ENCODE measurements at regions not wholly inside any gene's neighbourhood (a gene's known extent, or its start where the extent isn't known, plus 50 kb on each side); places are given as distances from the start of the nearest gene placed in this dataset.

DNA sequence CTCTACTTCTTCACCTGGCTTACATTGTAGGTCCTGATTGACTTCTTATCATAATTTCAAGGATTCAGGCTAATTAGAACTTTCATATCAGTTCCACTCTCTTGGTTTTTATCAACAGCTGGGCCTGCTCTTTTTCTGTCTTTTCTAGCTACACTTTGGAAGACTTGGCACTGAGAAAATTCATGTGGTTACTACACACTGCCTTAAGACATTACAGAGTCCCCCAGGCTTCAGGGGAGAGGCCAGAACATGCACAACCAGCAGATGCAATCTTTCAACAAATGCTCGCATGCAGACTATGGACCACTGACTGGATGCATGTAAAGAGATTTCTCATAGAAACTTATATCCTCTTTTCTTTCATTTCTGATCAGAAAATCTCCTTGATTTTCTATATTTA lies 423.5 kb downstream of the TUSC7 start:
- DNase-seq, result no peak

DNA sequence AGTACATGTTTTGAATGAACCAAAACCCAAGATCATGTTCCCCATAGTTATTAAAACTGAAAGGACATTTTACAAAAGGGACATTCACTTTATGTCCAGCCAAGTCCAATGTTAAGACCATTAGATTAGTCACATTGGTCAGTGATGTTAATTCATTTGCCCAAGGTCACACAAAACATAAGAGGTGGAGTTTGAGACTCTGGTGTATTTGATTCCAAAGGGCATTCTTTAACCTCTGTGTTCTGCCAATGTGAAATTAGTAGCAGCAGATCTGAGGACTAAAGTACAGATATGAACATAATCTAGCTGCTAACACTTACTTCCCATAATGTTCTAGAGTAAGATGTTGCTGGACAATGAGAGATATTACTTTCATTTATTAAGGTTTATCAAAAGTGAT lies 425.6 kb downstream of the TUSC7 start:
- no peak for DNase-seq

DNA sequence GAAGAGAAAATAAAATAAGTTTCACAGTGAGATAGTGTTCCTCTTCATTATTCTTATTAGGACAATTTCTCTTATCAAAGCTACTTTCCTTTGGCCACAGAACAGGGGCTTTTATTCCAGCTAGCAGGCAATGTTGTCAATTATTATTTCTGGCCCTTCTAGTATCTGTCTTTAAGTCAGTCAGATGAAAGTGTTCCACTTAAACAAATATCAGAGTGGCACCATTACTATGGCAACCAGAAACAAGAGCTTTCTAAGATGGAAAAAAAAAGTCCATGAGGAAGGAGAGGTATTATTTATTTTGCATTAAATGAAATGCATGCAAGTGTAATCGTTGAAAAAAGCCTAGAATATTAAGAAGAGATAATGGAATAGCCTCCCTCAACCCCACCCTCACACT lies 426.4 kb downstream of the TUSC7 start:
- DNase-seq, result no peak

- DNase-seq, result no peak
These were observed 427.5 kb downstream of the TUSC7 start for GRCh38 chr3:117137065-117137464.

DNA sequence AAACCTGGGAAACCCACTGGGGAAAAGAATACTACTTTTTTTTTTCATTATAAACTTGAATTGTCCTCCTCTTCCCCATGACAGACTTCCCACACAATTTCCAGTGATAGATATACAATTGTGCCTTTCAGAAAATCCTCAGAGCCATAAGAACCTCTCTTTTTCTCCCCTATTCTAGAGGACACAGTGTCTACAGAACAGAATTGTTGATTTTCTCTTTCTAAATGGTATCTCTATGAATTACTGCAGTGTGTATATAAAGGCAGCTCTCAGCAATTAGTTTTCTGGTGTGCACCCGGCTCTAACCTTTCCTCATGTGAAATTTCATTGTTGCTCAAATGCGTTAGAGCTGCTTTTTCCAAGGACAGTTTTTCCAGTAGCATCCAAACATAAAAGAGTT lies 430.1 kb downstream of the TUSC7 start:
- DNase-seq, result no peak

DNA sequence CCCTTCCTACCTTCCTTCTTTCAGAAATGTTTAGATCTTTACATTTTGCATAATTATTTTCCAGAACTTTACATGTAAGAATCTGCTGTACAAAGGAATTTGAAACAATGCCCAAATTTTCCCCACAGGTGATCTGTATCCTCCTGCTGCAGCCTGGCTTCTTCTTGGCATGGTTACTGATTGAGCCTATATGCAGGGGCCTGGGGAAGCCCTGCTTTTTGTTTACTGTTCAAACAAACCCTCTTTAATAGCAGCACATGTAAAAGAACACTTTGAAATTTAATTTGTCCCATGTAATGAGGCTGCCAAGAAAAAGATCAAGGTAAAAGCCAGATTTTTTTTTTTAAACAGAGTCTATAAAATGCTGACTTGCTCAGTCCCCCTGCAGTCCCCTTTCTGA lies 432.2 kb downstream of the TUSC7 start:
- no peak for DNase-seq

DNA sequence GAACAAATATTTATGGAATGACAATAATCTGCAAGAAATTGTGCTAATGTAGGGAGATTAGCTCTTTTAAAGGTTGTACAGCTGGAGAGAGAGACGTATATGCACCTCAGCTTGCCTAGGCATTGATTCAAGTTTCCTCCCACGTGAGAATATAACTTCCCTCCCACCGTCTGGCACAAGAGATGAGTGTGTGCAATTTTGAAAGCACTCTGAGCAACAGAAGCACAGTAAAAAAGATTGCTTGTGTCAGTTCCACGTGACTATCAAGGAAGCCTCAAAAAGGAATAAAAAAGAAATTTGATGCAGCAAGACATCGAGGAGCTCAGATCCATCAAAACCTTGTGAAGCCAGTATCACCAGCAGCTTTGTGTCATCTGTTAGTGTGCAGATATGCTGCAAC lies 435.3 kb downstream of the TUSC7 start:
- DNase-seq, result no peak

GRCh38 chr3:117145677-117146076 lies 436.1 kb downstream of the TUSC7 start:
- no peak for DNase-seq

- no peak for DNase-seq
These were observed 437.0 kb downstream of the TUSC7 start for GRCh38 chr3:117146571-117146970.

DNA sequence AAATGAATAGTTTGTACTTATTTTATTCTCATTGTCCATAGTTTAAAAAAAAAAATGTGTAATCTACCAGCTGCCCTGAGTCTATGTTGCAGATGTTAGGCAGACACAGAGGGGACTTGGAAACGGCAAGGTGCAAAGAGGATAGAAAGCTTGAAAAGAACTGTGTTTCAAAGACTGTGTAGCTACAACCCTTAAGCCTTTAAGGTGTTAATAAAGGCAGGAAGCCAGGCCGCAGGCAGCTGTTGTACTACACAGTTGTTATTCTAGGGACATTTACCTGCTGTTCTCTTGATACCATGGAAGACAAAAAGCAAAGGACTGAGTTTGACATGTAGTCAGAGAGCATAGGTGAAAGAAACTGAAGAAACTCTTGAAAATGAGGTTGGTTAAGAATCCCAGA lies 440.0 kb downstream of the TUSC7 start:
- DNase-seq, result no peak

DNA sequence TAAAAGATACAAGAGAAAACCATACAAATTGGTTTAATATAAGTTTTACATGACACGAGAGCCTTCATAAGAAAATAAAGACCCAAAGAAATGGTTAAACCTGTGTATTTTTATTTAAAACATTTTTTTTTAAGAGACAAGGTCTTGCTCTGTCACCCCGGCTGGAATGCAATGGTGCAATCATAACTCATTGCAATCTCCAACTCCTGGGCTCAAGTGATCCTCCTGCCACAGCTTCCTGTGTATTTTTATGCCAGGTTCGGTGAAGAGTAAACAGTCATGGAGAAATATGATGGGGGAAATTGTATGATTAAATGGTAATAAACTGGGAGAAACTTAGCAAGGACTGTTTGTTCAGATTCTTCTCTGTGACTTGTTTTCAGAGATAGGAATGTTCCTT lies 441.0 kb downstream of the TUSC7 start:
- DNase-seq, result no peak

- no peak for DNase-seq
These were observed 450.6 kb downstream of the TUSC7 start for GRCh38 chr3:117160176-117160575.

- DNase-seq, result no peak
These were observed 452.2 kb downstream of the TUSC7 start for GRCh38 chr3:117161816-117162215.

- DNase-seq, result no peak
These were observed 455.6 kb downstream of the TUSC7 start for GRCh38 chr3:117165176-117165575.

DNA sequence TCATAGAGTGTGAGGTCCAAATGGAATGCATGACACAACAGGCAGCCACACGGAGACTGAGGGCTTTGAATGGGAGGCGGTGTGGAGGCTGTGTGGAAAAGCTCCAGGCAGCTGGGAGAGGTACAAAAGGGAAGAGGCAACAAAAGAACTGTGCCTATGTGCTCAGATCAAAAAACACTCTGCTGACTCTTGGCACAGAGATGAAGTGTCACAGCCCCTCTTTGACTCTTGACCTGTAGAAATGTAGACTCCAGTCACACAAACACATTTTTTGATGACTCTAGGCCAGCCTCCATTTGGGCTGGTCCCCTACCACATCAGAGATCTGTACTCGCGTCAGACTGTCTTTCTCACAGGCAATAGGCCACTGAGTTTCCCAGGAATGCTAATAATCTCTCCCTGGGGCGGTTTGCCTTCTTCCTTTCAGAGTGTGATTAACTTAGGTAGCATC lies 456.0 kb downstream of the TUSC7 start:
- no peak for DNase-seq

DNA sequence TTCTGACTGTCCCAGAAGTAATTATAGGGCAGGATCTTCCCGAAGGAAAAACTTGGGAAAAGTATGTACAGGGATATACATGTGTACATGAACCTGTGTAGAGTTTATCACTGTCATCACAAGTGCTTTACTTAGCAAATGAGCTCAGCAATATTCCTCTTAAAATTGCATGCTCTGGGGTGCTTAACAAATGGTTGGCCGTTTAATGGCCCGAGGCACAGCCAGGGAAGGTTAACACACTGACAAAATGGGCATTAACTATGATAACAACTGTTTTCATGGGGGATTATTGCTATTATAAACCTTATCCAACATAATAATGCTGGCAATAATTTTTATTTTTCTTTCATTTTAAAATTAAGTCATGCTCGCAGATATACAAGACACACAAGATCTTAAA lies 459.3 kb downstream of the TUSC7 start:
- no peak for DNase-seq

DNA sequence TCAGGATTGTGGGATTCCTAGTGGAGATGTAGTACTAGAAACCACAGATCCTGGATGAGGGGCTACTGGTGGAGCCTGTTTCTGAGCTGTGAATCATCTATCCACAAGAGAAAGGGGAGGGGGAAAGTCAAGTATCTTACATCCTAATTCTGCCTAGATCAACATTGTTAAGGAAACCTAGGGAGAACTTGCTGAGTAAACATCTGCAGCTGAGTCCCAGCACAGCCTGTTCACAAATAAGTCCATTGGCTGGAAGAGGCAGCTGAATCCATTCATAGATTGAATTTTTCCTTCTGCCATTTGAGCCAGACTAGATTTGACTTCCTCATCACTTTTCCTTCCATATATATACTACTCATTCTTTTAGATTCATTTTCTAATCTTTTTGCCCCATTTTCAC lies 460.5 kb downstream of the TUSC7 start:
- DNase-seq, result no peak

GRCh38 chr3:117171124-117171523 lies 461.5 kb downstream of the TUSC7 start:
- no peak for DNase-seq

DNA sequence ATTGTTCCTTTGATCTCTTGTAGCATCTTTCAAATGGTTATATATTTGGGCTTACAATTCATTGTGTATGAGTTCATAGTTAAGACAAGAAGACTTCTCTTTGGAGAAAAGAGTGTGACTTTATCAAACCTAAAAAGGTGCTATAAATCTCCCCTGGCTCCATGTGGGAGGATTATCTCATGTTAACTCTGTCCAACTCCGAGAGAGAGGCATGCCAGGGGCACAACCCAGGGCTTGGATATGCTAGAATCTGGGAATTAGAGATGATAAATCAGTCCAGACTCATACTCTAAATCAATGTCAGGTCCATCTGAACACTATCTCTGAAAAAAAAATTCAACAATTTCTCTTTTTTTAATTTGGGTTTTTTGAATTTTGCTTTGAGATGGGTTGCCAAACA lies 462.8 kb downstream of the TUSC7 start:
- no peak for DNase-seq

DNA sequence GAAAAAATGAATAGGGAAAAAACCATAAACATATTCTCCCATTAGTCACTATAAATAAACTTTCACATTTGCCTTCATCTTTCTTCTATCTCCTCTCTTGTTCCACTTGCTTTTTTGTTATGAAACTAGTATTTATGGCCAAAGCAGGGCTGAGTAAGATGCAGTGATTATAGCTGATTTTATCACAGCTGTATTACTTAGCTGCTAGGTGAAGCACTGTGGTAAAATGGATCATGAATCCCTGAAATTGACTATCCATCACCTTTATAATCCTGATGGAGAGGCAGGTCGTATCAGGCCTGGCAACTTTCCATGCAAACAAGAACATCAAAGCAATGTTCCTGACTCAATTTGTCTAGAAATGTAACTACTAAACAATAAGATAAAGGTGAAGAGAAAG lies 471.6 kb downstream of the TUSC7 start:
- no peak for DNase-seq

GRCh38 chr3:117184574-117184973 lies 475.0 kb downstream of the TUSC7 start:
- no peak for DNase-seq

DNA sequence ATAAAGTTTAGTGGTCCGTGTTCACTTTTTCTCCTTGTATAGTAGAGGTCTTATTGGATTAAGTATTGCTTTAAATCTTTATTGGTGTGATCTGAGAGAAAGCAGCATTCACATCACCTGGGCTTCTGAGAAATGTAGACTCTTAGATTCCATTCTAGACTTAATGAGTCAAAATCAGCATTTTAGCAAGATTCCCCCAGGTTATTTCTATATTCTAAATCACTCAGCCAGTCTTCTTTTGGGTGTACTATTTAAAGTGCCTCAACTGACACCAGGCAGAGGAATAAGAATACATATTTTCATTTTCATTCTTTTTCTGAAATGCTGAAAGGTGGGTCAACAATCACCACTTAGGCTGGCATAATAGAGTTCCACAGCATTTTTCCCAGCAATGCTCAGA lies 481.7 kb downstream of the TUSC7 start:
- DNase-seq, result no peak

DNA sequence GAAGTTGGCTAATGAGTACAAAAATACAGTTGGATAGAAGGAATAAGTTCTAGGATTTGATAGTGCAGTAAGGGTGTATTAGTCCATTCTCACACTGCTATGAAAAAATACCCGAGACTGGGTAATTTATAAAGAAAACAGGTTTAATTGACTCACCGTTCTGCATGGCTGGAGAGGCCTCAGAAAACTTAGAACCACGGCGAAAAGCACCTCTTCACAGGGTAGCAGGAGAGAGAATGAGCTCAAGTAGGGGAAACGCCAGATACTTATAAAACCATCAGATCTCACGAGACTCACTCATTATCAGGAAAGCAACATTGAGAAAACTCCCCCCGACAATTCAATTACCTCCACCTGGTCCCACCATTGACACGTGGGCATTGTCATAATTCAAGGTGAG lies 483.3 kb downstream of the TUSC7 start:
- no peak for DNase-seq

- no peak for DNase-seq
These were observed 483.8 kb downstream of the TUSC7 start for GRCh38 chr3:117193390-117193789.

DNA sequence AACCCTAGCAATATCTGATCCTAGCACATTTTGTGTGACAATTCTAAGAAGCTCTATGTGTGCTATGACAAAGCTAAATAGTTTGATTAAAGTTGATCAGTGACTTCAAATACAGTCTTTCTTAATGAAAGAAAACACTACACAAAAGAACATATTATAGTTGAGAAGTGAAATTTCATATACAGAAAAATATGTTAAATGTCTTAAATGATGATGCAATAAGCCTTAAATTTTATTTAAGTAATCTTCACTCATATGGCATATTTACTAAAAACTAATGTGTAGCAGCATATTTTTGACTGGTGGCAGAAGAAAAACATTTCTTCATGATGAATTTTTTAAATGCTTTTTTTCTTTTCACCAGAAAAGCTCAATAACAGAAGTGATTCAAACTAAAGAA lies 485.5 kb downstream of the TUSC7 start:
- no peak for DNase-seq

DNA sequence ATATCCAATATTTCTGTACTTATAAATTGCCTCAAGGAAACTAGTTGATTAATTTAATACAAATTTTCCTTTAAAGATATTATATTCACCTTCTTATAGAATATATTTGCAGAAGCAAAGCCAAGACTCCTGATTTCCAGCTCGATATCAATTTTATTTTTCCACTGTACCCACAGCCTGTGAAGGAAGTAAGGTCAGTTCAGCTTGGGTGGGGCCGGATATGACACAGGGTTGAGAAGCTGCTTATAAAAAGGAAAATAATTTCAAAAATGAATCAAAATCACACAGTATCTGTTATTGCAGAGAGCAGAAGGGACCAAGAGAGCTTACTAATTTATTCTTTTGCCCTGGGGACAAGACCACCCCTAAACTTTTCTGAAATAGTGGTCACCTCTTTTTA lies 491.4 kb downstream of the TUSC7 start:
- DNase-seq, result no peak
